ENCODE measurements at regions not wholly inside any gene's neighbourhood (a gene's known extent, or its start where the extent isn't known, plus 50 kb on each side); places are given as distances from the start of the nearest gene placed in this dataset.
"Not testable (repeated sequence)": the region's sequence is repeated elsewhere in the genome, so short reads cannot be mapped to it uniquely, and the experiment has no call there.

DNA sequence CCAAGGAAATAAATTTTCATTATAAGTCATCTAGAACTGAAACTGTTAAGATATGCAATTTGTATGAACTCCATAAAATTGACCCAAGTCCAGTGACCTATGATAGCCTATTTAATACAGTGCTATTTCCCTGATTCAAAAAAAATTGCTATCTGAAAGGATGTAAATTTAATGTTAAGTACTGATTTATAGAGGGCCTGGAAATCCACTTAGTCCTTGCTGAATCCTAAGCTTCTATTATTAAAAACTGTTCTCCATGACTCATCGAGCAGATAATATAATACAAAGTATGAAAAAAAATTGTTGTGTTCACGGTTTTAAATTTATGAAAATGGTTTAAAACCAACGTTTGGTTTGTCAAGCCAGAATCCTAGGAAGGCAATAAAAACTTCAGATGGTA lies 704.8 kb upstream of the AADAT start:
- TF ChIP-seq CTCF (IDR thresholded peaks at IDR 0.05; ENCODE audit: insufficient read depth, low read depth, low read length) = no peak
- no peak for TF ChIP-seq EZH2 (IDR thresholded peaks at IDR 0.05; ENCODE audit: insufficient read depth, low read length)
- no peaks in the 10 kb centered on the region for H3K36me3 ChIP-seq (ENCODE audit: insufficient read depth, low read length)
- no peaks in the 10 kb centered on the region for H3K27me3 Mint-ChIP-seq (ENCODE audit: low read depth, unreplicated experiment)
- no peaks in the 10 kb centered on the region for H3K4me1 Mint-ChIP-seq (ENCODE audit: low read depth, unreplicated experiment)
- H3K36me3 Mint-ChIP-seq (ENCODE audit: low read depth, unreplicated experiment) = no peaks in the 10 kb centered on the region
- H4K20me1 ChIP-seq (ENCODE audit: insufficient read depth, low read length) = no peaks in the 10 kb centered on the region
- no peak overlapping the region for H3K27ac ChIP-seq (ENCODE audit: low read depth, low read length)
- H3K9me3 Mint-ChIP-seq (ENCODE audit: unreplicated experiment) = no peaks in the 10 kb centered on the region
- H3K4me3 ChIP-seq (ENCODE audit: insufficient read depth, low read depth, low read length) = no peak overlapping the region
- no peak overlapping the region for H3K9ac ChIP-seq (ENCODE audit: low read length)
- no peaks in the 10 kb centered on the region for H3K27me3 ChIP-seq (ENCODE audit: insufficient read depth, low read length)
- DNase-seq (ENCODE audit: low read depth) (no peak), FAIRE-seq (no peak)
- no peaks in the 10 kb centered on the region for H3K79me2 ChIP-seq (ENCODE audit: insufficient read depth, low read length)
- no peak overlapping the region for H3K4me2 ChIP-seq (ENCODE audit: low read length)
- no peak overlapping the region for H3K27ac Mint-ChIP-seq (ENCODE audit: unreplicated experiment)
- H3K4me1 ChIP-seq (ENCODE audit: insufficient read depth, low read length) = no peaks in the 10 kb centered on the region
- no peaks in the 10 kb centered on the region for H3K9me3 ChIP-seq (ENCODE audit: insufficient read depth, low read depth, low read length)
- H2AFZ ChIP-seq (ENCODE audit: low read depth, low read length) = no peak overlapping the region
- H3K4me3 Mint-ChIP-seq (ENCODE audit: unreplicated experiment) = no peak overlapping the region

- not testable (repeated sequence) for FAIRE-seq; H3K27me3 Mint-ChIP-seq (ENCODE audit: low read depth, unreplicated experiment); H3K9me3 ChIP-seq (ENCODE audit: insufficient read depth, low read depth, low read length); H3K4me2 ChIP-seq (ENCODE audit: low read length); H3K4me1 ChIP-seq (ENCODE audit: insufficient read depth, low read length); H2AFZ ChIP-seq (ENCODE audit: low read depth, low read length); H3K36me3 ChIP-seq (ENCODE audit: insufficient read depth, low read length); H3K4me3 Mint-ChIP-seq (ENCODE audit: unreplicated experiment); H3K4me3 ChIP-seq (ENCODE audit: insufficient read depth, low read depth, low read length); H3K27ac Mint-ChIP-seq (ENCODE audit: unreplicated experiment); H3K9me3 Mint-ChIP-seq (ENCODE audit: unreplicated experiment); H3K79me2 ChIP-seq (ENCODE audit: insufficient read depth, low read length); H4K20me1 ChIP-seq (ENCODE audit: insufficient read depth, low read length); H3K27me3 ChIP-seq (ENCODE audit: insufficient read depth, low read length); DNase-seq (ENCODE audit: low read depth); H3K9ac ChIP-seq (ENCODE audit: low read length); H3K36me3 Mint-ChIP-seq (ENCODE audit: low read depth, unreplicated experiment); H3K4me1 Mint-ChIP-seq (ENCODE audit: low read depth, unreplicated experiment); H3K27ac ChIP-seq (ENCODE audit: low read depth, low read length)
Measured at GRCh38 chr4:170788540-170789051, 698.8 kb upstream of the AADAT start.

- H3K36me3 ChIP-seq (ENCODE audit: insufficient read depth, low read length) = no peaks in the 10 kb centered on the region
- H4K20me1 ChIP-seq (ENCODE audit: insufficient read depth, low read length) = no peaks in the 10 kb centered on the region
- no peaks in the 10 kb centered on the region for H3K9me3 Mint-ChIP-seq (ENCODE audit: unreplicated experiment)
- H3K4me3 Mint-ChIP-seq (ENCODE audit: unreplicated experiment) = no peak overlapping the region
- no peaks in the 10 kb centered on the region for H3K27me3 ChIP-seq (ENCODE audit: insufficient read depth, low read length)
- no peak overlapping the region for H3K4me2 ChIP-seq (ENCODE audit: low read length)
- DNase-seq (ENCODE audit: low read depth) = no peak
- no peaks in the 10 kb centered on the region for H3K4me1 ChIP-seq (ENCODE audit: insufficient read depth, low read length)
- no peak for TF ChIP-seq CTCF (IDR thresholded peaks at IDR 0.05; ENCODE audit: insufficient read depth, low read depth, low read length)
- no peak for TF ChIP-seq EZH2 (IDR thresholded peaks at IDR 0.05; ENCODE audit: insufficient read depth, low read length)
- H3K27ac ChIP-seq (ENCODE audit: low read depth, low read length) = no peak overlapping the region
- H3K9ac ChIP-seq (ENCODE audit: low read length) = no peak overlapping the region
- H3K4me3 ChIP-seq (ENCODE audit: insufficient read depth, low read depth, low read length) = no peak overlapping the region
- FAIRE-seq = no peak
- no peaks in the 10 kb centered on the region for H3K27me3 Mint-ChIP-seq (ENCODE audit: low read depth, unreplicated experiment)
- H3K9me3 ChIP-seq (ENCODE audit: insufficient read depth, low read depth, low read length) = peaks cover 2% of the 10 kb centered on the region
- H3K4me1 Mint-ChIP-seq (ENCODE audit: low read depth, unreplicated experiment) = no peaks in the 10 kb centered on the region
- H2AFZ ChIP-seq (ENCODE audit: low read depth, low read length) = no peak overlapping the region
- no peaks in the 10 kb centered on the region for H3K36me3 Mint-ChIP-seq (ENCODE audit: low read depth, unreplicated experiment)
- H3K27ac Mint-ChIP-seq (ENCODE audit: unreplicated experiment) = no peak overlapping the region
- no peaks in the 10 kb centered on the region for H3K79me2 ChIP-seq (ENCODE audit: insufficient read depth, low read length)
Measured at GRCh38 chr4:170777663-170778062, 687.9 kb upstream of the AADAT start.

All from astrocyte (in vitro differentiated cells and primary cell).